ENCODE measurements at regions not wholly inside any gene's neighbourhood (a gene's known extent, or its start where the extent isn't known, plus 50 kb on each side); places are given as distances from the start of the nearest gene placed in this dataset.

GRCh38 chr2:53302455-53302854, 465.1 kb upstream of the CHAC2 start:
- TF ChIP-seq CTCF (optimal IDR thresholded peaks at IDR 0.05 in 1 of 3, IDR thresholded peaks at IDR 0.05 in 1 of 3, conservative IDR thresholded peaks at IDR 0.05 in 1 of 3; ENCODE audit: extremely low read depth in 1 of 3, insufficient read depth in 2 of 3, low read length in 3 of 3) (no peak), EZH2 (IDR thresholded peaks at IDR 0.05; ENCODE audit: low read length) (no peak)
